Neural progenitor cell (in vitro differentiated cells): ENCODE measurements at regions not wholly inside any gene's neighbourhood (a gene's known extent, or its start where the extent isn't known, plus 50 kb on each side); places are given as distances from the start of the nearest gene placed in this dataset.

Source experiments
- DNase-seq: peaks from one replicate; pipeline ENCODE4 v3.0.0-alpha.2; 2016; ENCODE audit warnings: low spot score
- H2AFZ ChIP-seq: fragments of 200-600 bp; sonication (generic); replicated peaks from 2 replicates; pipeline ENCODE4 v1.6.1; 2016; ENCODE audit warnings: antibody characterized with exemption
- H3F3A ChIP-seq: fragments of 200-600 bp; sonication (generic); 2 replicates; pipeline ENCODE4 v1.6.1; 2016; ENCODE audit warnings: antibody characterized with exemption, low read depth
- H3K27ac ChIP-seq: fragments of 200-600 bp; sonication (generic); 2 replicates; pipeline ENCODE4 v1.5.1; 2016; ENCODE audit warnings: mild to moderate bottlenecking
- H3K27me3 ChIP-seq: fragments of 200-600 bp; sonication (generic); 2 replicates; pipeline ENCODE4 v1.6.1; 2016; ENCODE audit warnings: mild to moderate bottlenecking, moderate library complexity
- H3K36me3 ChIP-seq: fragments of 200-600 bp; sonication (generic); 2 replicates; pipeline ENCODE4 v1.5.1; 2016
- H3K4me1 ChIP-seq: fragments of 200-600 bp; sonication (generic); 2 replicates; pipeline ENCODE4 v1.6.1; 2016; ENCODE audit warnings: mixed run types
- H3K4me2 ChIP-seq: fragments of 200-600 bp; sonication (generic); 2 replicates; pipeline ENCODE4 v1.6.1; 2016
- H3K4me3 ChIP-seq: fragments of 200-600 bp; sonication (generic); 2 replicates; pipeline ENCODE4 v1.5.1; 2016
- H3K79me2 ChIP-seq: fragments of 200-600 bp; sonication (generic); 2 replicates; pipeline ENCODE4 v1.6.1; 2016; ENCODE audit warnings: low read depth
- H3K9ac ChIP-seq: fragments of 200-600 bp; sonication (generic); 2 replicates; pipeline ENCODE4 v1.6.1; 2016
- H3K9me3 ChIP-seq: fragments of 200-600 bp; sonication (generic); 2 replicates; pipeline ENCODE4 v1.5.1; 2016; ENCODE audit warnings: low read depth
- H4K20me1 ChIP-seq: fragments of 200-600 bp; sonication (generic); 2 replicates; pipeline ENCODE4 v1.6.1; 2016; ENCODE audit warnings: low read depth
- H3K27ac Mint-ChIP-seq: 3 replicates; pipeline ENCODE4 v1.8.0; 2021; ENCODE audit warnings: mixed read lengths
- H3K27me3 Mint-ChIP-seq: 2 replicates; pipeline ENCODE4 v1.8.0; 2022; ENCODE audit warnings: low read depth, mild to moderate bottlenecking, inconsistent platforms, moderate library complexity, mixed read lengths; ENCODE audit not compliant: insufficient read depth
- H3K36me3 Mint-ChIP-seq: 3 replicates; pipeline ENCODE4 v1.8.0; 2021; ENCODE audit warnings: mixed read lengths
- H3K4me1 Mint-ChIP-seq: 3 replicates; pipeline ENCODE4 v1.8.0; 2021; ENCODE audit warnings: mixed read lengths
- H3K4me3 Mint-ChIP-seq: 3 replicates; pipeline ENCODE4 v1.8.0; 2021; ENCODE audit warnings: mild to moderate bottlenecking, moderate library complexity, mixed read lengths
- H3K9me3 Mint-ChIP-seq: 3 replicates; pipeline ENCODE4 v1.8.0; 2020; ENCODE audit warnings: mixed read lengths
- EZH2 ChIP-seq: fragments of 200-600 bp; sonication (generic); IDR thresholded peaks from 2 replicates; pipeline ENCODE4 v1.6.1; 2017; ENCODE audit warnings: antibody characterized with exemption, mild to moderate bottlenecking, moderate library complexity
- EZH2phosphoT487 ChIP-seq: fragments of 200-600 bp; sonication (generic); IDR thresholded peaks from 2 replicates; pipeline ENCODE4 v1.6.1; 2017; ENCODE audit warnings: antibody characterized with exemption
- TF ChIP-seq, protein P1 (sequence below): fragments of 200-600 bp; sonication (generic); IDR thresholded peaks from 2 replicates; pipeline ENCODE4 v1.5.1; 2017; ENCODE audit warnings: antibody characterized with exemption, mild to moderate bottlenecking

DNA sequence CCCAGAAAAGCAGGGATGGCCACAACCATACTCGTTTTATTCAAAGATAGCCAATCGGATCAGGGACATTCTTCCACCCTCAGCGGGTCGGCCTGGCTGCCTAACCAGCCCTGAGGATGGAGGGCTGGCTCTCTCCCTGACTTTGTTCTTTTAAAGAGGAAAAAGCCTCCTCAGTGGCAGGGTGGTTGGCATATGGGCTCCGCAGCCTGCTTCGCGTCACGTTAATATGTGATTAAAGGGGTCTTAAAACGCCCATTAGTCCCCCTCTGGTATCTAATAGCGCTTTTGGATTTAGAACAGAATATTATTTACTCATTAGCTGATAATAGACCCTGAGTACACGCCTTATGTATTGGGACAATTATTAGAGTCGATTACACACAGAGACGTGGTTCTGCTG, 199.4 kb downstream of the PHETA1 start:
- H3K36me3 ChIP-seq, result no peaks in the 10 kb centered on the region
- H3K27ac ChIP-seq, result no peak overlapping the region
- no peaks in the 10 kb centered on the region for H3K9me3 ChIP-seq
- no peaks in the 10 kb centered on the region for H3K27me3 Mint-ChIP-seq
- no peak overlapping the region for H3K27ac Mint-ChIP-seq
- no peaks in the 10 kb centered on the region for H3F3A ChIP-seq
- no peak overlapping the region for H3K4me3 Mint-ChIP-seq
- TF ChIP-seq, protein P1, sequence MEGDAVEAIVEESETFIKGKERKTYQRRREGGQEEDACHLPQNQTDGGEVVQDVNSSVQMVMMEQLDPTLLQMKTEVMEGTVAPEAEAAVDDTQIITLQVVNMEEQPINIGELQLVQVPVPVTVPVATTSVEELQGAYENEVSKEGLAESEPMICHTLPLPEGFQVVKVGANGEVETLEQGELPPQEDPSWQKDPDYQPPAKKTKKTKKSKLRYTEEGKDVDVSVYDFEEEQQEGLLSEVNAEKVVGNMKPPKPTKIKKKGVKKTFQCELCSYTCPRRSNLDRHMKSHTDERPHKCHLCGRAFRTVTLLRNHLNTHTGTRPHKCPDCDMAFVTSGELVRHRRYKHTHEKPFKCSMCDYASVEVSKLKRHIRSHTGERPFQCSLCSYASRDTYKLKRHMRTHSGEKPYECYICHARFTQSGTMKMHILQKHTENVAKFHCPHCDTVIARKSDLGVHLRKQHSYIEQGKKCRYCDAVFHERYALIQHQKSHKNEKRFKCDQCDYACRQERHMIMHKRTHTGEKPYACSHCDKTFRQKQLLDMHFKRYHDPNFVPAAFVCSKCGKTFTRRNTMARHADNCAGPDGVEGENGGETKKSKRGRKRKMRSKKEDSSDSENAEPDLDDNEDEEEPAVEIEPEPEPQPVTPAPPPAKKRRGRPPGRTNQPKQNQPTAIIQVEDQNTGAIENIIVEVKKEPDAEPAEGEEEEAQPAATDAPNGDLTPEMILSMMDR, result no peak
- TF ChIP-seq EZH2phosphoT487, result no peak
- TF ChIP-seq EZH2, result no peak
- H3K4me1 ChIP-seq, result no peaks in the 10 kb centered on the region
- no peaks in the 10 kb centered on the region for H3K79me2 ChIP-seq
- no peaks in the 10 kb centered on the region for H3K27me3 ChIP-seq
- no peak overlapping the region for H3K9ac ChIP-seq
- H4K20me1 ChIP-seq, result no peaks in the 10 kb centered on the region
- H3K36me3 Mint-ChIP-seq, result no peaks in the 10 kb centered on the region
- H3K4me1 Mint-ChIP-seq, result peaks cover 5% of the 10 kb centered on the region
- no peak overlapping the region for H3K4me3 ChIP-seq
- H2AFZ ChIP-seq, result no peak overlapping the region
- no peak for DNase-seq
- H3K9me3 Mint-ChIP-seq, result no peaks in the 10 kb centered on the region
- no peak overlapping the region for H3K4me2 ChIP-seq

DNA sequence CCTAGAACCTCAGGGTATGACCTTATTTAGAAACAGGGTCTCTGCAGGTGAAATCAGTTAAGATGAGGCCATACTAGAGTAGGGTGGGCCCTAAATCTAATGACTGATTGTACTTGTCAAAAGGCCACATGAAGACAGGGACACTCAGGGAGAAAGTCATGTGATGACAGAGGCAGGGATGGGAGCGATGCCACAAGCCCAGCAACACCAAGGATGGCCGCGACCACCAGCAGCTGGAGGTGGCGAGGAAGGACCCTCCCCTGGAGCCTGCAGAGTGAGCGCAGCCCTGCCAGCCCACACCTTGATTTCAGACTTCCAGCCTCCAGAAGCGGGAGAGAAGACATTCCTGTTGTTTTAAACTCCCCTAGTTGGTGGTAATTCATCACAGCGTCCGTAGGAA, 199.9 kb downstream of the PHETA1 start:
- no peak overlapping the region for H3K4me2 ChIP-seq
- TF ChIP-seq EZH2, result no peak
- TF ChIP-seq, protein P1, result no peak
- no peak for TF ChIP-seq EZH2phosphoT487
- Mint-ChIP-seq H3K9me3 (no peaks in the 10 kb centered on the region), H3K4me1 (peaks cover 5% of the 10 kb centered on the region), H3K36me3 (no peaks in the 10 kb centered on the region), H3K27ac (no peak overlapping the region), H3K27me3 (no peaks in the 10 kb centered on the region), H3K4me3 (no peak overlapping the region)
- H3K9me3 ChIP-seq, result no peaks in the 10 kb centered on the region
- no peaks in the 10 kb centered on the region for H3K4me1 ChIP-seq
- no peaks in the 10 kb centered on the region for H4K20me1 ChIP-seq
- no peaks in the 10 kb centered on the region for H3K79me2 ChIP-seq
- no peaks in the 10 kb centered on the region for H3K27me3 ChIP-seq
- H3K4me3 ChIP-seq, result no peak overlapping the region
- H3K36me3 ChIP-seq, result no peaks in the 10 kb centered on the region
- H2AFZ ChIP-seq, result no peak overlapping the region
- no peak overlapping the region for H3K9ac ChIP-seq
- H3K27ac ChIP-seq, result no peak overlapping the region
- H3F3A ChIP-seq, result no peaks in the 10 kb centered on the region
- DNase-seq, result no peak

DNA sequence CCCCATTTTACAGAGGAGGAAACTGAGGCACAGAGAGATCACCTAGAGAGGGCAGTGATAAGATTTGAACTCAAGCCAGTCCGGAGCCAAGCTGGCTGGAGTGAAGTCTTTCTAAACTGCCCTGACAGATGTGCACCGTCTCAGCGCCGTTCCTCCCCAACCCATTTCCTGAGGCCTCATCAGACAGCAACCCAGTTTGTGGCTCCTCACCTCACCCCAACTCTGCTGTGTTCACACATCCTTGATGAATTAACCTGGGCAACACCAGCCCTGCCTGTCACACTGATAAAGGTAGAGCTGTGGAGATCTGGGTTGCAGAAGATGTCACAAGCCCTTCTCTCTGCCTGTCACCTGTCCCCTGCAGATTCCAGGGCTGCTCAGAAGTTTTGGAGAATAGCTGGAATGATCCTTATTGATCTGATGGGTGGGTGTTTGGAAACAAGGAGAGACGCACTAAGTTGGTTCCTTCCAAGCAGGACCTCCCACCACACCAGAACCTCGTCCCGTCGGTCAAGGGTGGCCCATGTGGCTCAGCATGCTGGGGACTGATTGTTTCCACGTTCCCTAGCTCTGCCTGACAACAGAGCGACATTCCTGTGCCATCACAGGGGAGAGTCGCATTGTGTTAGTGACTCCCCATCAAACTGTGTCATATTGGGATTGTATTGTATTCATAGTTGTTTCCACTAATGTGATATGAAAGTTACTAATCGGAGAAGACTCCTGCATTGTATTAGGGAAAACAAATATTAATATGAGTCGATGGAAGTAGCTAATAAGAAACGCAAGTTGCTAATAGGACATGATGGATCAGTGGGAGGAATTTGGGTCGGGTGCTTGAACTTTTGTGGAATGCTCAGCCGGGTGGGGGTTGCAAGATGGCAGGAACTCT, 200.6 kb downstream of the PHETA1 start:
- Histone ChIP-seq H4K20me1 (no peaks in the 10 kb centered on the region), H3K27me3 (no peaks in the 10 kb centered on the region), H2AFZ (no peak overlapping the region), H3K9ac (no peak overlapping the region), H3K36me3 (no peaks in the 10 kb centered on the region), H3F3A (no peaks in the 10 kb centered on the region), H3K4me2 (no peak overlapping the region), H3K4me1 (no peaks in the 10 kb centered on the region), H3K9me3 (no peaks in the 10 kb centered on the region), H3K79me2 (no peaks in the 10 kb centered on the region), H3K27ac (no peak overlapping the region), H3K4me3 (no peak overlapping the region)
- DNase-seq, result no peak
- no peaks in the 10 kb centered on the region for H3K36me3 Mint-ChIP-seq
- H3K27ac Mint-ChIP-seq, result no peak overlapping the region
- H3K4me1 Mint-ChIP-seq, result peaks cover 5% of the 10 kb centered on the region
- TF ChIP-seq EZH2 (no peak), EZH2phosphoT487 (no peak)
- TF ChIP-seq, protein P1, result no peak
- H3K9me3 Mint-ChIP-seq, result no peaks in the 10 kb centered on the region
- H3K4me3 Mint-ChIP-seq, result no peak overlapping the region
- H3K27me3 Mint-ChIP-seq, result peaks cover 3% of the 10 kb centered on the region
